RWPE1 (cell line): ENCODE measurements at regions not wholly inside any gene's neighbourhood (a gene's known extent, or its start where the extent isn't known, plus 50 kb on each side); places are given as distances from the start of the nearest gene placed in this dataset.
"Not testable (repeated sequence)": the region's sequence is repeated elsewhere in the genome, so short reads cannot be mapped to it uniquely, and the experiment has no call there.

Experiments used
- CTCF ChIA-PET: fragments of 350-600 bp; sonication (Branson Sonifier 250); formaldehyde crosslinking; extraction: SDS; loops from one replicate; lab custom pipeline; 2021; lab: Yijun Ruan, JAX
- POLR2A ChIA-PET: fragments of 400-600 bp; formaldehyde crosslinking; extraction: SDS; loops from one replicate; lab custom pipeline; 2020; ENCODE audit warnings: antibody characterized with exemption; ENCODE audit not compliant: low non-redundant PET; lab: Yijun Ruan, JAX
- DNase-seq: peaks from one replicate; pipeline ENCODE4 v3.0.0; 2012; ENCODE audit warnings: low spot score
- H3K27ac ChIP-seq: fragments of 450-650 bp; 2 replicates; pipeline ENCODE4 v1.5.1; 2017
- CTCF ChIP-seq: fragments of 450-650 bp; conservative IDR thresholded peaks from 2 replicates; pipeline ENCODE4 v1.5.1; 2017; ENCODE audit warnings: low read depth, mild to moderate bottlenecking

DNA sequence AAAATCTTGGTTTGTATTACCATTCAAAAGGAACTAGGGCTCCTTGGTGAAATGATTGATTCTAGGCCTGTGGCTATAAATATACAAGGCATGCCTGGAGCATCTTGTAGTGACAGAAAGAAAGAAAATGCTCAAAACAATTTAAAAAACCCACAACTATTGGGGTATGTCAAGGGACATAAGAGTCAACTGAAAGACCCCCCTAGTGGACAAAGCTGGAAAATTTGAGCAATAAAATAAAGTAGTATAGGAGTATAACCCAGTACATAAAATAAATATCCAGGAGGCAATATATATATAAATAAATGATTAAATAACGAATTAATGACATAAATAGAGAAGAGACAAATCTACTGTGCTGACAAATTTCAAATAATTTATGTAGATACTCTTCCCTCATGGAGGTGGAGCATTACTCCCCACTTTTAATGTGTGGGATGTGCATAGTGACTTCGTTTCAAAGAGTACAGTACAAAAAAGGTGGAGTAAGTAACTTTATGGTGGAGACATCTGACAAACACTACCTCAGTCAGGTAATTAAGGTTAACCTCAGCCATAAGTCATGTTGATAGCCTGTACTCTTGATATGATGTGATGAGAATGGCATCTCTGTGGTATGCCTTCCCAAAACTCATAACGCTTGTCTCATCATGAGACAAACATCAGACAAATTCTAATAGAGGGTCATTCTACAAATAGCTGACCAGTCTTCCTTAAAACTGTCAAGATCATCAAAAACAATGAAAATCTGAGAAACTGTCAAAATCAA is 185.0 kb upstream of the GLRA2 start:
- ChIA-PET POLR2A (no interaction called here), CTCF (no interaction called here)
- TF ChIP-seq CTCF, result no peak
- H3K27ac ChIP-seq, result no peak overlapping the region
- DNase-seq, result no peak

DNA sequence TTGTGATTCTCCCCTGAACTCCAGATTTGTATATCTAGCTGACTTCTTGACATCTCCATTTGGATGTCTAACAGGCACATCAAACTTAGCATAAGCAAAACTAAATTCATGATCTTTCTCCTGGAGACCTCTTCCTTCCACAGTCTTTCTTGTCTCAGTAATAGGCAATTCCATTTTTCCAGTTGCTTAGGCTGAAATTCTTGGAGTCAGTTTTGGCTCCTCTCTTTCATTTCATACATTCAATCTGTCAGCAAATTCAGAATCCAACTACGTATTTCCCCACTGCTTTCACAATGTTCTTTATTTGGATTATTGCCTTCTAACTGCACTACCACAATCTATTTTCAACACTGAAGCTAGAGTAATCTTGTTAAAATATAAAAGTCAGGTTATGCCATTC is 219.9 kb upstream of the GLRA2 start:
- CTCF ChIA-PET, result no interaction called here
- POLR2A ChIA-PET, result no interaction called here

GRCh38 chrX:14308976-14309375 is 220.4 kb upstream of the GLRA2 start:
- POLR2A ChIA-PET, H3K27ac ChIP-seq, DNase-seq: not testable (repeated sequence)
- CTCF ChIA-PET, result interaction anchor here (0.7 kb wide), 1 partner anchor 186 kb away, joined by 3 read pairs; no protein-coding TSS in a partner anchor

More for the DNA sequence above, 219.9 kb upstream of the GLRA2 start:
- DNase-seq, result no peak
- H3K27ac ChIP-seq, result no peak overlapping the region
- no peak for TF ChIP-seq CTCF

DNA sequence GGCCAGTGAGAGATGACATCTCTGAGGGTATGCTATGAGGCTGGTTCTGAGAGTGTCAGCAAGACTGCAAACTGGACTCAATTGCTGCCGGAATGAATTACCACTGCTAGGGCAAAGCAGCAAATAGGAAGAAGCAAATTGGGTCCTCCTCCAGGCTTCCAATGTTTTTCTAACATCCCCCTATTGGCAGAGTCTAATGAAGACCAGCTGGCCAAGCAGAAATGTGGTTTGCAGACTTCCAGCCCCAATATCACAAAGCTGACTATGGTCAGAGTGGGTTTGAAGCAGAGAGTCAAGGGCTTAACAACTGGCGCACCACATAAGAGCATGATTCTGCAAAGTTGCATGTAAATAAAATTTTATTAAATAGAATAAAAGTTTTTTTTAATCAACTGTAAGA is 225.4 kb upstream of the GLRA2 start:
- CTCF ChIA-PET, result no interaction called here
- no peak for TF ChIP-seq CTCF

DNA sequence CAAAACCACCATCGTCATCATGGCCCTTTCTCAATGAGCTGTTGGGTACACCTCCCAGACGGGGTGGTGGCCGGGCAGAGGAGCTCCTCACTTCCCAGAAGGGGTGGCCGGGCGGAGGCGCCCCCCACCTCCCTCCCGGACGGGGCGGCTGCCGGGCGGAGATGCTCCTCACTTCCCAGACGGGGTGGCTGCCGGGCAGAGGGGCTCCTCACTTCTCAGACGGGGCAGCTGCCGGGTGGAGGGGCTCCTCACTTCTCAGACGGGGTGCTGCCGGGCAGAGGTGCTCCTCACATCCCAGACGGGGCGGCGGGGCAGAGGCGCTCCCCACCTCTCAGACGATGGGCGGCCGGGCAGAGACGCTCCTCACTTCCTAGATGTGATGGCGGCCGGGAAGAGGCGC is 226.8 kb upstream of the GLRA2 start:
- H3K27ac ChIP-seq, CTCF ChIA-PET, POLR2A ChIA-PET, DNase-seq: not testable (repeated sequence)

More for the DNA sequence above, 225.4 kb upstream of the GLRA2 start:
- POLR2A ChIA-PET, result no interaction called here
- no peak for DNase-seq
- no peak overlapping the region for H3K27ac ChIP-seq

DNA sequence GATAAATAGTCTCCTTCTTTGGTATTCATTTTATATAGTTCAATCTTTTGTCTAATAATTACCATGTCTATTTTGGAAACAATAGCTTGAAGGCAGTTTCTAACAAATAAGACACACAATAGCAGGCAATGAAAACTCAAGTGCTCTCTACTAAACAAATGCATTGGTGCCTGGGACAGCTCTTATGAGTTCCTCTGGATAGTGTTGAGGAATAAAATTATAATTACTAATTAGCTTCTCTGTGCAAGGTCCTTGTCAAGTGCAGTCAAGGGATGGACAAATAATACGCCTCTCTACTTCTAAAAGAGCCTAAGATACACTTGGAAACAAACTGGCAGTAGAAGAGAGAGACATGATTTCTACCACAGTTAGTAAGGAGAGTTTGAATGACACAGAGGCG is 229.0 kb upstream of the GLRA2 start:
- ChIA-PET POLR2A (no interaction called here), CTCF (no interaction called here)
- no peak for DNase-seq
- no peak overlapping the region for H3K27ac ChIP-seq
- TF ChIP-seq CTCF, result no peak

DNA sequence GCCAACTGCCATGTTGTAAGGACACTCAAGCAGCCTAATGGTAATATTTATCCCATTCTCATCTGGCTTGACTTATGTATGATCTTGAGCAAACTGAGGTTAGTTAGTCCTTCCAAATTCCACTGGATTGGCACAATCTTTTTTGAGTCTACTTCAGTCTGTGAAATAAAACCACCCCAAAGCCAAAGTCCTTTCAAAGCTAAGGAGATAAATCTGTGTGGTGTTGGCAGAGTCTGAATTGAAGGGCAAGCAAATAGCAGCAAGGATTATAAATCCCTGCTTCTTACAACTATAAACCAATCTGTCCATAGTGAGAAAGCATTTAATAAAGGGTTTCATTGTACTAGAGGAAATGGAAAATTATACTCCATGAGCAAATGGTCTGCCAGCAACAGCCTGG is 233.9 kb upstream of the GLRA2 start:
- CTCF ChIA-PET, result no interaction called here
- no peak for DNase-seq
- no peak overlapping the region for H3K27ac ChIP-seq
- no peak for TF ChIP-seq CTCF
- POLR2A ChIA-PET, result no interaction called here
